HG03159 (cell line): ENCODE measurements at regions not wholly inside any gene's neighbourhood (a gene's known extent, or its start where the extent isn't known, plus 50 kb on each side); places are given as distances from the start of the nearest gene placed in this dataset.

Experiments
- ATAC-seq: cut with Tn5 transposase; IDR thresholded peaks from one replicate; pipeline ENCODE4 v1.9.1; 2021; ENCODE audit warnings: mild to moderate bottlenecking, moderate library complexity; ENCODE audit not compliant: unreplicated experiment

GRCh38 chr12:3931206-3931605 is 58.0 kb upstream of the PARP11 start:
- ATAC-seq: no peak

DNA sequence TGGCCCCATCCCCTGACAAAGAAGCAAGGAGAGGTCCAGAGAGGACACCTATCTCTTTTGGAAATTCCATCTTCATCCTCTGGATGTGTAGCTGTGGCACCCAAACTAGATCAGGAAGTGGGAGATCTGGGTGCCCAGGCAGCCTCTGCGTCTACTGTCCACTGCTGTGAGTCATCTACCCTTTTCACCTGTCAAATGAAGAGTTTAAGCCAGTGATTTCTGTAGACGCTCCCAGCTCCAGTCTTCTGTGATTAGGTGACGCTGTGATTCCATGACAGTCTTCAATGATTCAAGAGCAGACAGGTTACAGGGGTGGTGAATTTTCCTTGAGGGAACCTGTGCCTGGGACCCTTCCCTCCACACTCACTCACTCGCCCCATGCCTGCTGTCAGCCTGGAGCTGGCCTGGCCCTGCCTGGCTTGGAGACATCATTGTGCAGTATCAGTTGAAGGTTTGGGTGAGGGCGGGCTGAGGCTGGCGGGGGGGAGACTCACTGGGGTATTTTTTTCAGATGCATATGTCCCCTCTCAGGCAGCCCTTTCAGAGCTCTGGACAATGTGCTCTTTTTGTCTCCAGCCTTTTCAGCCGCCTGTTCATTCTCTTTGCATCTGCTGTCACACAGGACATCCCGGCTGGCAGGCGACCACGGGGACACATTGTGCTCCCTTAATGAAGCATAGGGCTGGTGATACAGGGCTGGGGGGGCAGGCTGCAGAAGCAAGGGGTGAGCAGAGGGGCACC is 56.8 kb upstream of the PARP11 start:
- ATAC-seq: no peak

GRCh38 chr12:3928538-3929184 is 55.5 kb upstream of the PARP11 start:
- no peak for ATAC-seq

GRCh38 chr12:3925621-3926020 is 52.4 kb upstream of the PARP11 start:
- no peak for ATAC-seq

GRCh38 chr12:3924761-3925160 is 51.6 kb upstream of the PARP11 start:
- no peak for ATAC-seq

DNA sequence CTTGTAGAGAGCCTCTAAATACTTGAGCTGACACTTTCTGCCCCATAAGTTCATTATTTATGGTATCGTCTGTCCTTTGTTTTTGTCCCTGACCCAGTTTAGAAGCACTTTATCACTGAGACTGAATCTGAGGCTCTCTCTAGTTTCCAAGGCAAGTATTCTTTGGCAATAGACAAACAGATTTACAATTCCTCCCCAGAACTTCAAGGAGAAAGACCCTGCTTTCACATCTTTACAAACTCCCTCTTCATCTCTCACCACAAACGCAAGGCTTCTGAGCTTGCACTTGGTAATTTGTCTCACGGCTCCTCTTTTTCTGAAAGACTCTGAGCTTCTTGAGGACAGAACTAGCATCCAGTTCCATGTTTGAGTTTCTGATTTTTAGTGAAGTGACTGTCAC is 49.8 kb upstream of the PARP11 start:
- ATAC-seq: no peak
